WERI-Rb-1 (cell line): ENCODE measurements at regions not wholly inside any gene's neighbourhood (a gene's known extent, or its start where the extent isn't known, plus 50 kb on each side); places are given as distances from the start of the nearest gene placed in this dataset.

Experiments
- DNase-seq: peaks from one replicate; pipeline ENCODE4 v3.0.0-alpha.2; 2020
- H3K27ac ChIP-seq: fragments of 250-450 bp; sonication (Bioruptor Pico); 2 replicates; pipeline ENCODE4 v1.5.1; 2020; ENCODE audit warnings: mild to moderate bottlenecking, moderate library complexity
- H3K27me3 ChIP-seq: fragments of 250-450 bp; sonication (Bioruptor Pico); 2 replicates; pipeline ENCODE4 v1.5.1; 2021; ENCODE audit warnings: mild to moderate bottlenecking, low read depth, moderate library complexity; ENCODE audit not compliant: insufficient read depth, severe bottlenecking
- H3K36me3 ChIP-seq: fragments of 250-450 bp; sonication (Bioruptor Pico); 2 replicates; pipeline ENCODE4 v1.5.1; 2020; ENCODE audit warnings: mild to moderate bottlenecking, moderate library complexity
- H3K4me3 ChIP-seq: 2 replicates; pipeline ENCODE4 v1.5.1; 2011; ENCODE audit warnings: low read depth, mild to moderate bottlenecking, control low read depth, low read length
- H3K9me3 ChIP-seq: fragments of 250-450 bp; sonication (Bioruptor Pico); 2 replicates; pipeline ENCODE4 v1.5.1; 2021; ENCODE audit warnings: mild to moderate bottlenecking, moderate library complexity; ENCODE audit not compliant: severe bottlenecking
- CTCF ChIP-seq: IDR thresholded peaks from 2 replicates; pipeline ENCODE4 v1.5.1; 2011; ENCODE audit warnings: low read depth, mild to moderate bottlenecking, control low read depth, inconsistent platforms, low read length

GRCh38 chr17:71276079-71276478 is 844.7 kb upstream of the SOX9 start:
- H3K4me3 ChIP-seq, result no peak overlapping the region
- no peak overlapping the region for H3K27ac ChIP-seq
- TF ChIP-seq CTCF, result no peak

DNA sequence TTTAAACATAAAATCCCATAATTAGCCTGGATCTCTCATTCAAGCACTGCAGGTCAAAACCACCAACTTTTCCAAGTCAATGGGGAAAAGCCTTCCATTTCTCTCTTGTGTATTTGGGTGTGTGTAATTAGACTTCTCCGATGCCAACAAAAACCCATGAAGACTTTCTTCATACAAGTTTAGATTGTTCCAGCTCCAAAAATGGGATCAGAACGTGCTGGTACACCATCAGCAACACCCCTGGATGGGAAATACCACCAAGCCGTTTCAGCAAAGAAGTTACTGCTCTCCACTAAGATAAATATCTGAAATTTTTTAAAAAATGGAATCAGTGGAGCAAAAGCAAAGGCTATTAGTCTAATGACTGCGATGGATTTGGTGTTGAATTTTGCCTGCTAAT is 837.3 kb upstream of the SOX9 start:
- TF ChIP-seq CTCF, result no peak
- Histone ChIP-seq H3K4me3 (no peak overlapping the region), H3K9me3 (no peaks in the 10 kb centered on the region), H3K36me3 (no peaks in the 10 kb centered on the region), H3K27ac (no peak overlapping the region), H3K27me3 (peaks cover 30% of the 10 kb centered on the region)
- DNase-seq, result no peak

More at GRCh38 chr17:71276079-71276478, 844.7 kb upstream of the SOX9 start:
- H3K36me3 ChIP-seq, result no peaks in the 10 kb centered on the region
- H3K27me3 ChIP-seq, result peaks cover 35% of the 10 kb centered on the region
- DNase-seq, result no peak
- no peaks in the 10 kb centered on the region for H3K9me3 ChIP-seq

- Histone ChIP-seq H3K27ac (no peak overlapping the region), H3K36me3 (no peaks in the 10 kb centered on the region), H3K4me3 (no peak overlapping the region), H3K9me3 (no peaks in the 10 kb centered on the region), H3K27me3 (peaks cover 30% of the 10 kb centered on the region)
- no peak for TF ChIP-seq CTCF
- no peak for DNase-seq
These were observed 836.6 kb upstream of the SOX9 start for GRCh38 chr17:71284032-71284755.

GRCh38 chr17:71286625-71287024 is 834.2 kb upstream of the SOX9 start:
- H3K36me3 ChIP-seq, result no peaks in the 10 kb centered on the region
- H3K27me3 ChIP-seq, result peaks cover 17% of the 10 kb centered on the region
- no peak overlapping the region for H3K4me3 ChIP-seq
- no peak for DNase-seq
- H3K9me3 ChIP-seq, result no peaks in the 10 kb centered on the region
- no peak overlapping the region for H3K27ac ChIP-seq
- no peak for TF ChIP-seq CTCF

DNA sequence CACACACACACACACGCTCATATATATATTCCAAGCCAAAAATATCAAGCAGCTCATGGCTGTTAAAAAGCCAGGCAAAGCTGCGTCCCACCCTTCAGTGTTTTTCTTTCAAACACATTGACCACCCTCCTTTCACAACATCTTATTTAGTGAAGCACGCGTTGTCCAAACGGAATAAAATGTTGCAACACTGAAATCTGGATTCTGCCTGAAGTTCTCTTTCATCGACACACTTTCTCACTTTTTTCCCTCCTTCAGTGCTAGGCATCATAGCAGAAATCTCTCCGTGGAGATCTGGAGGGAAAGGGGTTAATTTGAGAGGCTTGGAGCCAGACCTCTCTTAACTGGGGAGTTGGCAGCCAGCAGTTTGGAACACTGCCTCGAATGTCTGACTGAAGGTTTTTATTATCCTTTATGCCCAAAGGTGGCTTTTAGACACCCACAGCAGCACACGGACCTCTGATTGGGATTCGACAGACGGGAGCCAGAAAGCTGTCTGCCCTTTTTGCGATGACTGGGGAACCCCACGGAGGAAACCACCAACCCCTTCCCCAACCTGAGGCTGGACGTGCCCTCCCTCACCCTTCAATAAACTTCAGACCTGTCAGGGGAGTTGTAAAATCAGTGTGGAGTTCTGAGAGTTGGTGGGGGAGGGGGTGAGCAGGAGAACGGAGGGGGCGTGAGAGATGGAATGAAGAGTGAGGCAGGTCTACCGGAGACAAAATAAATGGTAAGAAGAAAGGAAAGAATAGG is 833.6 kb upstream of the SOX9 start:
- no peak overlapping the region for H3K4me3 ChIP-seq
- no peaks in the 10 kb centered on the region for H3K36me3 ChIP-seq
- no peaks in the 10 kb centered on the region for H3K9me3 ChIP-seq
- H3K27me3 ChIP-seq, result peaks cover 14% of the 10 kb centered on the region
- DNase-seq, result no peak
- H3K27ac ChIP-seq, result no peak overlapping the region
- no peak for TF ChIP-seq CTCF

GRCh38 chr17:71292006-71292405 is 828.8 kb upstream of the SOX9 start:
- Histone ChIP-seq H3K9me3 (no peaks in the 10 kb centered on the region), H3K36me3 (no peaks in the 10 kb centered on the region), H3K27me3 (peaks cover 5% of the 10 kb centered on the region), H3K27ac (no peak overlapping the region), H3K4me3 (no peak overlapping the region)
- TF ChIP-seq CTCF, result no peak
- no peak for DNase-seq
